ENCODE measurements at regions not wholly inside any gene's neighbourhood (a gene's known extent, or its start where the extent isn't known, plus 50 kb on each side); places are given as distances from the start of the nearest gene placed in this dataset.

GRCh38 chr3:171526869-171527268 is 66.7 kb upstream of the TNIK start (continued):
- no peak for TF ChIP-seq KIAA2018 (CRISPR knock-in tag; IDR thresholded peaks at IDR 0.05; ENCODE audit: borderline replicate concordance)
- peak; percentile 90; the same call in 1 of the 2 replicates for TF ChIP-seq THRA (CRISPR knock-in tag; IDR thresholded peaks at IDR 0.05; ENCODE audit: borderline replicate concordance)
- TF ChIP-seq DRAP1 (CRISPR knock-in tag; IDR thresholded peaks at IDR 0.05), result no peak
- no peak for TF ChIP-seq ZNF720 (CRISPR knock-in tag; IDR thresholded peaks at IDR 0.05)
- peak; percentile 65 for TF ChIP-seq FOXA3 (CRISPR knock-in tag; IDR thresholded peaks at IDR 0.05)
- TF ChIP-seq RXRB (CRISPR knock-in tag; IDR thresholded peaks at IDR 0.05; ENCODE audit: borderline replicate concordance), result peak; percentile 59
- peak; percentile 73 for TF ChIP-seq CEBPB (IDR thresholded peaks at IDR 0.05; ENCODE audit: borderline replicate concordance, low read depth, low read length)

Measured in HepG2 (cell line).